Midbrain (tissue), 1 donor: ENCODE measurements at regions not wholly inside any gene's neighbourhood (a gene's known extent, or its start where the extent isn't known, plus 50 kb on each side); places are given as distances from the start of the nearest gene placed in this dataset.
"Not testable (repeated sequence)": the region's sequence is repeated elsewhere in the genome, so short reads cannot be mapped to it uniquely, and the experiment has no call there.

Source experiments
- DNase-seq: peaks from one replicate; lab custom pipeline; 2025; lab: John Stamatoyannopoulos, UW

DNA sequence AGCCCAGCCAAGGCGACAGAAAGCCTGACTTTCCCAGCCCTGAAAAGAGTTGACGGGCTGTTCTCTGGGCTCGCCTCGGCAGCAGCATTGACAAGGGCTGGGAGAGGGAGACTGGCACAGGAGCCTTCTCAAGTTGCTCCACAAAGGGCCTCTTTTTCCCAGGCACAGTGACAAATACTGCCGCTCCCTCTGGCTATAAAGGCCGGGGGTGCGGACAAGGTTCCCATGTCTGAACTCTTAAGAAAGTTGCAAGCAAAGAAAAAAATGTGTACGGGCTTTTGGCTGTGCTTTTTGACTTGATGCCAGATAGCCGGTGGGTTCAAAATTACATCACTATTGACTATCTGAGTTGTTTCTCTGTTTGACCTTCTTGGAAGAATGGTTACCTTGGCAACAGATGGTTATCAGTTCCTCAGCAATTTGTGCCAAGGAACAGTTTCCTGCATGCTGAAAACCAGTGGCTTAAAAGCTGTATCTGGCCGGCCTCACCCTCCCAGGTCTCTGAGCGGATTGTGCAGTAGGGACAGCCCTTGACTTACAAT, 115.9 kb upstream of the EEPD1 start:
- DNase-seq: peak; percentile 61

DNA sequence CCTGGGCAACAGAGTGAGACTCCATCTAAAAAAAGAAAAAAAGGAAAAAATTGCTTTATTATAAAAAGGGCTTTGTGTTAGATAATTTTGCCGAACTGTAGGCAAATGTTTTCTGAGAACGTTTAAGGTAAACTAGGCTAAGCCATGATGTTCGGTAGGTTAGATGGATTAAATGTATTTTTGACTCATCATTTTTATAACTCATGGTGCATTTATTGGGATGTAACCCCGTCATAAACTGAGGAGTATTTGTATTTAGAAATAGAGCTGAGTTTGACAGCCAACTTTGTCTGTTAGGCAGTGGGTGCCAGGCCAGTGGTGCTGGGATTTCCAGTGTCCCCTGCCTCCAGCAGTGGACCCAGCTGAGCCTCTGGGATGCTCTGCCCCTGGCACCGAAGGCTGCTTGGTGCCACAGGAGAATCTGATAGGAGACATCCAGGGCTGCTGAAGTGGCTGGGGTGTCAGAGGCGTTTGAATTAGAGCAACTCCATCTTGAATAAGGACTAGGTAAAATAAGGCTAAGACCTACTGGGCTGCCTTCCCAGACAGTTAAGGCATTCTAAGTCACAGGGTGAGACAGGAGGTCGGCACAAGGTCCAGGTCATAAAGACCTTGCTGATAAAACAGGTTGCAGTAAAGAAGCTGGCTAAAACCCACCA, 114.9 kb upstream of the EEPD1 start:
- DNase-seq: no peak

- DNase-seq: no peak
Observed at GRCh38 chr7:36039243-36039642, 113.8 kb upstream of the EEPD1 start.

- no peak for DNase-seq
Observed at GRCh38 chr7:36039671-36040070, 113.4 kb upstream of the EEPD1 start.

GRCh38 chr7:36040679-36041078, 112.4 kb upstream of the EEPD1 start:
- no peak for DNase-seq

DNA sequence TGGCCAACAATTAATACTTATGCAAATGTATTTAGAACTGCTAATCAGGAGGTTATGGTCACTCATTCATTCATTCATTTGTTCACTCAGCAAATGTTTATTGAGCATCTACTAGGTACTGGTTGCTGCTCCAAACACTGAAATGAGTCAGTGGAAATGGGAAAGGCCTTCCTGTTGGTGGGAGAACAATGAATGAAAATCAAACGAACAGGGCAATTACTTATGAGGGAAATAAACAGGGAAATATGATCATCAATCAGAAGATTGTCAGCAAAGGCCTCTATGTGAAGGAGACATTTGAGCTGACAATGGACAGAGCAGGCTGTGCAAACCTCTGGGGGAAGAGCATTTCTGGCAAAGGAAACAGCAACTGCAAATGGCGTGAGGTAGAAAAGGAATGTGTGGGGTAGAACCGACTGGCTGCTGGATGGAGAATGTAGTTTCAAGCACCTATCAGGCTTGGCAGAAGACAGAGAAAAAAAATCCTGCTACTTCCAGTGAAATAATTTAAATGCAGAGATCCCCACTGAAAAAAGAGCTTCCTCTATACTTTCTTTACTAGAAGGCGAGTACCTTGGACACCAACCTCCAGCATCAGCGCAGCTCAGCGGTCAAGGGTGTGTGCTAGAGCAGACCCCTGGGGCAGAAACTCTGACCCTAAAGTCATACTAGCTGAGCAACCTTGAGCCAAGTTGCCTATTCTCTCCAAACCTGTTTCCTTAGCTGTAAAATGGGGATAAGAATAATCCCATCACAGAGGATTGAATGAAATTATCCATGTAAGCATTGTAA, 108.8 kb upstream of the EEPD1 start:
- no peak for DNase-seq

GRCh38 chr7:36045326-36045725, 107.7 kb upstream of the EEPD1 start:
- DNase-seq: no peak

DNA sequence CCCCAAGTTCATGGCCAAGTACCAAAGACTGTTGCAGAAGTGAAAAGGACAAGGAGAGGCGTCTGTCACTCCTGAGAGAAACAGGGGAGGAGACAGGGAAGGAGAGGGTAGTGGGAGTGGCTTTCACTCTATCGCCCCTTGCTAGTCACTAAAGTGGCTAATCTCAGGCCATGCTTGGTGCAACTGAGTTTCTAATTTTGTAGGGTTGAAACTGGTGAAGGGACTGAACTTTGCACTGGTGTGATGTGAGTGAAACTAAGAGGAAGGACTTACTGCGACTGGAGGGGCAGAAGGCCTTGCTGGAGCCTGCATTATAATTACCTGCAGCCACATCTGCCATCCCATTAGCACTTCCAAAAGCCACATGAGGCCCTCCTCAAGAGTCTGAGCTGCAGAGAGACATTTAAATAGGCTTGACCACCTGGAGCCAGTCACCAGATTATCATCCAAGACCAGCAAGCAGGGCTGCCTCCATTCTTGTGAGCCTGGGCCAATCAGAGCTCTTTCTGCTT, 107.2 kb upstream of the EEPD1 start:
- no peak for DNase-seq

GRCh38 chr7:36047091-36047658, 105.9 kb upstream of the EEPD1 start:
- no peak for DNase-seq

DNA sequence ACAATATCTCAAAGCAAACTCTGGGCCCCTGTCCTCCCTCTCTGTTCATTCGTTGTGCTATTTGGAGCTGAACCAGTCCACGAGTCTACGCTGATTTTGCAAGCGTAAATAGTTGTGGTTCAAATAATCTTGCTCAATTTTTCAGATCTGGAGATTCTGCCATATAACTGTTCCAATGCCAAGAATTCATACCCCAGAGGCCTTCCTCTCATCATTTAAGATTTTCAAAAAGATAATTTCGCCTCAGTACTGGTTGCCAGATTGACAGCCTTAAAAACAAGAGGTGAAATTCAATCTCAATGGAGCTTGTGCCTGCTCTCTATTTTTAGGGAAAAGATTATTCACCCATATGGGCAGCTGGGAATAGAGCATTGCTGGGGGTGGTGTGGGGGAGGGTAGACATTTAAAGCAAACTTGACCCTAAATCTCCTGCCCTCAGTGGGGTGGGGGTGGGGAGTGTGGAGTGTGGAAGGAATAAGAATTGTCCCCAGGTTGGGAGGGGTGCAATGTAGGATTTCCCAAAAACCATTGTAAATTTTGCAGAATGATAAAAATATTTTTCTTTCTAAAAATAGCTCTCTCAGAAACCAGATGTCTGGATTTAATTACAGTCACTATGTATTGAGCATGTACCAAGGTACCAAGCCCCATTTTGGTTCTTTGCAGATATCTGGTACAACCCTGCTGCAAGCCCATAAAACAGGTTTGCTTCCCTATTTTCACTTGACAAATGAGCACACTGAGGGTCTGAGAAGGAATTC, 104.7 kb upstream of the EEPD1 start:
- DNase-seq: no peak

GRCh38 chr7:36048902-36049240, 104.2 kb upstream of the EEPD1 start:
- no peak for DNase-seq

DNA sequence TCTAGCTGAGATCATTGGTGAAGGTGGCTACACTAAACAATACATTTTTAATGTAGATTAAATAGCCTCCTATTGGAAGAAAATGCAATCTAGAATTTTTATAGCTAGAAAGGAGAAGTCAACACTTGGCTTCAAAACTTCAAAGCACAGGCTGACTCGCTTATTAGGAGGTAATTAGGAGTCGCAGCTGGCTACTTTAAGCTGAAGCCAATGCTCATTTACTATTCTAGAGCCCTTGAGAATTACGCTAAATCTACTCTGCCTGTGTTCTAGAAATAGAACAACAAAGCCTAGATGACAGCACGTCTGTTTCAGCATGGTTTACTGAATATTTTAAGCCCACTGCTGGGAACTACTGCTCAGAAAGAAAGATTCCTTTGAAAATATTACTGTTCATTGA, 101.6 kb upstream of the EEPD1 start:
- DNase-seq: no peak

- DNase-seq: no peak
Observed at GRCh38 chr7:36053589-36053988, 99.5 kb upstream of the EEPD1 start.

- no peak for DNase-seq
Observed at GRCh38 chr7:36054637-36055036, 98.4 kb upstream of the EEPD1 start.

DNA sequence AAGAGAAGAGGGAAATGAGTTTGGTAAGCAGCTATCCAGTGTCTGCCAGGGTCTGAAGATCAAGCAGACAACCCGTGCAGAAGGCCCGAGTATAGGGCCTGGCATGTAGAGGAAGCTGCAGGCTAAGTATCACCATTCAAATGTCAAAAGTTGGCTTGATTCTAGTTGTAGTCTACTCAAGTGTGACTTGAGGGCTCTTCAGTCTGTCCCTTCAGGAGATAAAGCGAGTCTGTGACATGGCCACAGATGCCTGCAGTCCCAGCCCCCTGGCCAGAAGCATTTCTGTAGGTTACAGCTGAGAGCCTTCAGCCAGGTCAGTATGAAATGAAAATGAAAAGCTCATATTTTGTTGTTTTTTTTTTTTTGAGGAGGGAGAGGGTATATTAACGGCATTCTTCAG, 97.8 kb upstream of the EEPD1 start:
- DNase-seq: no peak

DNA sequence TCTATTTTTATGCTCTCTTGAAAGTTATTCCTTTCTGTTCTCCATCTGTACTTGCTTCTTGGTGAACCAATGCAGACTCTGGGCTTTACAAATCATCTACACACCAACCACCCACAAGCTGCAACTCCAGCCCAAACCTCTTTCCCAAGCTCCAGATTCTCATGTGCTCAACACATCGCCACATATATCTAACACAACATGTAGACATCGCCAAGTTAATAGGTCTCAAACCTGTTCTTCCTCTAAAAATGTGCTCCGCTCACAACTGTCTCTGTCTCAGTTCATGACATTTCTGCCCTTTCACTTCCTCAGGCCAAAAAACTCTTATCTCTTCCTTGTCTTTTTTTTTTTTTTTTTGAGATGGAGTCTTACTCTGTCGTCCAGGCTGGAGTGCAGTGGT, 95.7 kb upstream of the EEPD1 start:
- no peak for DNase-seq

GRCh38 chr7:36058020-36058592, 94.9 kb upstream of the EEPD1 start:
- no peak for DNase-seq

DNA sequence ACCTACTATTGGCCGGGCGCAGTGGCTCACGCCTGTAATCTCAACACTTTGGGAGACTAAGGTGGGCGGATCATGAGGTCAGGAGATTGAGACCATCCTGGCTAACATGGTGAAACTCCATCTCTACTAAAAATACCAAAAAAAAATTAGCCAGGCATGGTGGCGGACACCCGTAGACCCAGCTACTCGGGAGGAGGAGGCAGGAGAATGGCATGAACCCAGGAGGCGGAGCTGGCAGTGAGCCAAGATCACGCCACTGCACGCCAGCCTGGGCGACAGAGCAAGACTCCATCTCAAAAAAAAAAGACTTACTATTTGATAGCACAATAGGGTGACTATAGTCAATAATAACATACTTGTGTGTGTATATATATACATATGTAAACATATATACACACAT, 92.7 kb upstream of the EEPD1 start:
- not testable (repeated sequence) for DNase-seq

- DNase-seq: no peak
Observed at GRCh38 chr7:36062154-36062815, 90.8 kb upstream of the EEPD1 start.

- no peak for DNase-seq
Observed at GRCh38 chr7:36064676-36065075, 88.4 kb upstream of the EEPD1 start.
